ENCODE measurements at regions not wholly inside any gene's neighbourhood (a gene's known extent, or its start where the extent isn't known, plus 50 kb on each side); places are given as distances from the start of the nearest gene placed in this dataset.

DNA sequence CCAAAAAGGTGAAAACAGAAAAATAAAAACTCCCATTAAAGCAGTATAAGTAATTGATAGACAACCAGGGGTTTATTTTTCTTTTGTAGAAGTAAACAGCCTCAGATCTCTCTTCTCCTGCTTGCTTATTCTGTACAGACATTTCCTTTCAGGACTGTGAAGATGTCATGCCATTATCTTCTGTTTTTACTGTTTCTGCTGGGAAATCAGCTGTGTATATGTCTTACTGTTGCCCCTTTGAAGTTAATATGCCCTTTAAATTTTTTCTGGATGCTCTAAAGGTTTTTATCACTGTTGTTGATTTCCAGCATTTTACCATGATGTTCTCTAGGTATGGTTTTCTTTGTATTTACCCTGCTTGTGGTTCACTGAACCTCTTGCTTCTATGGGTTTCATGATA lies 199.5 kb downstream of the NXNL2 start:
- DNase-seq (ENCODE audit: low read depth), result no peak

GRCh38 chr9:88736136-88736637 lies 201.2 kb downstream of the NXNL2 start:
- no peak for DNase-seq (ENCODE audit: low read depth)

DNA sequence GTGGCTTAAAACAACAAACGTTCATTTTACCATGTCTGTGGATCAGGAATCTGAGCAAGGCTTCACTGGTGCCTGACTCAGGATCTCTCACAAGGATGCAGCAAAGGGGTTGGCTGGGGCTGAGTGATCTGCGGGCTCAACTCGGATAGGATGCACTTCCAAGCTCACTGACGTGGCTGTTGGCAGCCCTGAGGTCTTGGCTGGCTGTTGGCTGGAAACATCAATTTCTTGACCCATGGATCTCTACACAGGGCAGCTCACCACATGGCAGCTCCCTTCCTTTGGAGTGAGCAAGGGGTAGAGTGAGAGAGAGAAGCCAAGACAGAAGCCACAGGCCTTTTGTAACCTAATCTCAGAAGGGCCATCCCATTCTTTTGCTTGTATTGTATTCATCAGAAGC lies 202.1 kb downstream of the NXNL2 start:
- no peak for DNase-seq (ENCODE audit: low read depth)

DNA sequence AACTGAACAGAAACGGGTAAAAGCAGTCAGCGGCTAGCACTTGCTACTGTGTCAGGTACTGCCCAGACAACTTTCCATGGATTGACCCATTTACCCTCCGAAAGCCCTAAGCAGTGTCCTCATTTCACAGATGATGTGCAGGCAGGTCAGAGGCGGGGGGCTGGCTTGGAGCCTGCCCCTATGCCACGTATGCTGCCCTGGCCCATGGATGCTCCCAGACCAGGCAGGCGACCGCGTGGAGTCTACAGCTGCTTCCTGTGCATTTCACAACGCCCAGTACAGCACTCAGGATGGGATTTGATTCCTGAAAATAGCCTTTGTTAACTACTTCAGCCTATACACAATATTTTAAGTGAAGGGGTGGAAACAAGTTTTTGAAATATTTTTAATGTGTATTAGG lies 202.9 kb downstream of the NXNL2 start:
- no peak for DNase-seq (ENCODE audit: low read depth)

DNA sequence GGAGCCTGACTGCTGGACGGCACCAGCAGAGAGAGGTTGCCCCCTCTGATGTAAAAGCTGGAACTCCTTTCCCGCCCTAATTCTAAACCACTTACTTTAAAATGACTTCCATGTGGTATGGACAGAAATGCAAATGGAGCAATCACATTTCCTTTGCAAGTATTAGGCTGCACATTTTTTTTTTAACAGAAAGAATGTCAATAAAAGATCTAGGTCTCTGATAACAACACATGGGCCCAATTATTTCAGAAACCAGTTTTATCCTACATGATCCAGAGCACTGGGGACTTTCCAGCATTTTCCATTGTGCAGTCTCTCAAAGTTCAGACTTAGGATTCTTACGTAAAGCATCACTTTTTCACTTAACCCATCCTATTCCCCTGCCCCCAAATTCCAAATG lies 203.7 kb downstream of the NXNL2 start:
- no peak for DNase-seq (ENCODE audit: low read depth)

- DNase-seq (ENCODE audit: low read depth), result no peak
Measured at GRCh38 chr9:88739373-88739772, 204.4 kb downstream of the NXNL2 start.

GRCh38 chr9:88740844-88741243 lies 205.9 kb downstream of the NXNL2 start:
- no peak for DNase-seq (ENCODE audit: low read depth)

GRCh38 chr9:88741335-88741734 lies 206.4 kb downstream of the NXNL2 start:
- DNase-seq (ENCODE audit: low read depth), result no peak

DNA sequence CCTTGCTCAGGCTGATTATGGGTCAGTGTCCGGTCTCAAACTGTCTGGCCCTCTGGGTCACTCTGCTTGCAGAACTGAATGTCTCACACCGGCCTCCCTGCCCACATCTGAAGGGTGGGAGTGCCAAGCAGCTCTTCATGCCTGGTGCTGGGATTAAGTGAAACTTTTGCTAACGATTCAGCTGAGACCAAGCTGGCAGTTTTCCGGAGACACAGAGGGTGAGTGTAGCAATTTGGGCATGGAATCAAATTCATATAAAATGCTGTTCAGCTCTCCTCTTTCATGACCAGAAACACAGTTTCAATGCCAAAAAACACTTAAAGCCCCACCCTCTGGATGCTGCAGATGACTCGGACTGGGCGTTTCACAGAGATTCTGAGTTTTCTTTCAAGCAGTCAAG lies 207.5 kb downstream of the NXNL2 start:
- peak; percentile 68 for DNase-seq (ENCODE audit: low read depth)

GRCh38 chr9:88742905-88743304 lies 207.9 kb downstream of the NXNL2 start:
- DNase-seq (ENCODE audit: low read depth), result no peak

DNA sequence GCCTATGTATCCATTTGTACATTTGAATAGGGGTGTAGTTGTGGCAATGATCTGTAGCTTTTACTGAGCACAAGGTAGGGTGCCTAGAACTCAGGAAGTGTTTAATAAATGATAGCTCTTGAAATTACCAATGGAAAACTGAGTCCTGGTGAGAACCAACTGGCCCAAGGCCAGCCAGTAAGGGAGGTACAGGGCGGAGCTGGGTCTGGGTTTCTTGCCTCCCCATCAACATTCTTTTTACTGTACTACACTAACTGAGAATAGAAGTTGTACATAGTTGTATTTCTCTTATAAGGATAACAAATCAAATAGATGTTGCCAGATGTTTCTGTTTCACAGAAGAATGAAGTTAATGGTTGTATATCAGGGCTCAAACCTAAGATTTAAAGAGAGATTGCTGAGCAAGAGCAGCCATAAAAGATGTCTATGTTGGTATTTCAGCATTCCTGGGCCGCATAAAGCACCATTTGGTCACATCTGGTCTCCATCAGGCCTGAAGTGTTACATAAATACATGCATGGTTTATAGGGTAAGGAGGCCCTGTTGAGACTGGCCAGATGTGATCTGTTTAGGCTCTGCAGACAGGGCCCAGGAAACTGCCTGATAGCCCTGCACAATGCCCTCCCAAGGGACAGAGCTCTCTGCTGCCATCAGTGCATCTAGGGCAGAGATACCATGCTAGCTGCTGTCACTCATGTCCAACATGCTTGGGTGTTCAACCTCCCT lies 210.5 kb downstream of the NXNL2 start:
- no peak for DNase-seq (ENCODE audit: low read depth)

DNA sequence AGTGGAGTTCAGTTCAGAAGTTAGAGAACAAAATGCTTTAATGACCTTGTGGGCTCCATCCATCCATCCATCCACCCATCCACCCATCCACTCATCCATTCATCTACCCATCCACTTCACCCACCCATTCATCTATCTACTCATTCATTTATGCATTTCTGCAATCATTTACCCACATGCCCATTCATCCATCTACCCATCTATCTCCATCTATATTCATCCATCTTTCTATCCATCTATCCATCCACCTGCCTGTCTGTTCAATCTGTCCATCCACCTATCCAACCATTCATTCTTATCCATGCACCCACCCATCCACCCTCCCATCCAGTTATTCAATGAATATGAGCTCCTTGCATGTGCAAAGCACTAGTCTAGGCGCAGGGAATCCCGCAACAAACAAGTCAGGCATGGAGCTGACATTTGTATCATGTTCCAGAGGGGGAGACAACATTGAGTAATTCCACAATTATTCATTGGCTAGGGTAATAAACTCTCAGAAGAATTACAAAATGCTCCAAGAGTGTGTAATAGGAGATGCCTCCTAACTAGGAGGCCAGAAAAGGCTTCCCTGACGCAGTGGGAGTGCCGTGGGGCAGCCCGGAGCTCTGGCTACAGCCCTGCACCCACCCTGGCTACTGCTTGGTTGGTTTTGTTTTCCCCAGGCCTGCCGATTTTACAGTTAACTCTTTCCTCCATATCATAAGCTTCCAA lies 211.2 kb downstream of the NXNL2 start:
- peak; percentile 98 for DNase-seq (ENCODE audit: low read depth)

DNA sequence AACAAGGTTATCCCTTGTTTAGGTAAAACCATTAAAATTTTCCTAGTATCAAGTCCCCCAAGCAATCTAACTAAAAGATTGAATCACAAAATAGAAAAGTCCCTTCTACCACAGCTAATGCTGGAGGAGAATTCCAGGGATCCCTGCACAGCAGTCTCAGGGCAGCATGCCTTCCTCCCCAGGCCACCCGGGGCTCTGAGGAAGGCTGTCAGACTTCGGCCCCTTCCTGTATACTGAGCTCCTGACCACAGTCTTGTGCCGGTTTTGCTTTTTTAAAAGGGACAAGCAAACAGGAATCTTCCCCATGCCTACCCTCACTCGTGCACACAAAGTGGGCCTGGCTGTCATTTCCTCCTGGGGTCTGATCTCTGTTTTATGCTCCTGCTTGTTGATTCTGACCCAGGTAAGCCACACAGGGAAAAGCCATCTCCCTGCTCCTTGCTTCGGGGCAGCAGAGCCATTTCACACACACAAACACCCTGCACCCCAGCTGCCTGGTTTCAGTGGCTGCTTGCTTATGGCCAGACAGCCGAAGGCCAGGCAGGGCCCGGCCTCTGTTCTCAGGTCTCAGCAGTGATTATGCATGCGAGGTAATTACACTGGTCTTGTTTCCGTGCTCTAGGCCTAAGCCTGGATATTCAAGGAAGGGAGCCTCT lies 211.9 kb downstream of the NXNL2 start:
- peak; percentile 54 for DNase-seq (ENCODE audit: low read depth)

- DNase-seq (ENCODE audit: low read depth), result peak; percentile 83
Measured at GRCh38 chr9:88747768-88748167, 212.8 kb downstream of the NXNL2 start.

- peak; percentile 79 for DNase-seq (ENCODE audit: low read depth)
Measured at GRCh38 chr9:88748566-88749261, 213.7 kb downstream of the NXNL2 start.

DNA sequence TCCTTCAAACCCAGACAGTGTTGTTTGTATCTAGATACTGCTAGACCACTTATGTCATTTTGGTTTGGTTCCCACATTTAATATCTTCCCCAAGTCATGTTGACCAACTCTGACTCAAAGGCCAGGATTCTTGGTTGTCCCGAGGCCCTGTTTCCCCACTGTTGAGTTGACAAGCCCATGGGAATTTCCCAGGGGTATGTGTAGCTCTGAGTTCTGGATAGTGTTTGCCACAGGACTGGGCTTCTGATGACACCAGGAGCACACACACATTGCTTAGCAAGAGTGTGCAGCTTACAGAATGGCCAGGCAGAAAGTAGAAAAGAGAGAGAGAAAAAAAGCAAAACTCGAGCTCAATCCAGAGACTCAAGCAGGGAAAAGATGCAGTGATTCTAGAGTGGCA lies 214.4 kb downstream of the NXNL2 start:
- peak; percentile 90 for DNase-seq (ENCODE audit: low read depth)

GRCh38 chr9:88750832-88751360 lies 215.9 kb downstream of the NXNL2 start:
- DNase-seq (ENCODE audit: low read depth), result no peak

DNA sequence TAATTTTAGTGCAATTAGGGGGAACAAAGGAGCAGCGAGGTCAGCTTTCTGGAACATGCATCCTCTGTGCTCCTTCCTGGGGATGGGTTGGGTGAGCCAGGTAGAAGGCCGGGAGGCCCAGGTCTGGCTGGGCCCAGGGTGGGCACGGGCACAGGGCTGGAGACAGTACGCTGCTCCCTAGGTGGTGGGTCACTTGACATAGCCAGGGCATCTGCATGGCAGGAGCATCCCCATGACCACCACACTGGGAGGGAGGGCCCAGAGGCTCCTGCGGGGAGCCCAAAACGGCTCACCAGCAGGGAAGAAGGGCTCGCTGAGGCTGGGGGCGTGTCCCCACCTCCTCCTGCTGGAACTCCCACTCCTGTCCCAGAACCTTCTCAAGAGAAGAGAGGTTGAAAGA lies 216.8 kb downstream of the NXNL2 start:
- no peak for DNase-seq (ENCODE audit: low read depth)

- no peak for DNase-seq (ENCODE audit: low read depth)
Measured at GRCh38 chr9:88753691-88754367, 218.9 kb downstream of the NXNL2 start.

DNA sequence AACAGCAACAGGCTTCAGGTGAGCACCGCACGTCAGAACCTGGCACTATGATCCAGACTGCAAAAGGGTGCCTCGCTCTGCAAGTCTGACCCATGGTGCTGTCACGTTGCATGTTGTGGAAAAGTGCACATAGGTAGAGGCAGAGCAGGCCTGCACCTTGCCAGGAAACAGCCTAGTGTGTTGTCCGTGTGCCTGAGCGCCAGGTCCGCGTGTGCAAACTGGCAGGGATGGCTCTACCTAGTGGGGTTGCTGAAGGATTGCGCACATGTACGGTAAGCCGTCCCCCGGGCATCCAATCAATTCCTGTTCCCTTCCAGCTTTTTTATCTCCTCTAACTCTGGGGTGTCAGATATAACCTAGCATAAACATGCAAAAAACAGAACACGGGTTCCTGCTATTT lies 219.5 kb downstream of the NXNL2 start:
- DNase-seq (ENCODE audit: low read depth), result no peak

DNA sequence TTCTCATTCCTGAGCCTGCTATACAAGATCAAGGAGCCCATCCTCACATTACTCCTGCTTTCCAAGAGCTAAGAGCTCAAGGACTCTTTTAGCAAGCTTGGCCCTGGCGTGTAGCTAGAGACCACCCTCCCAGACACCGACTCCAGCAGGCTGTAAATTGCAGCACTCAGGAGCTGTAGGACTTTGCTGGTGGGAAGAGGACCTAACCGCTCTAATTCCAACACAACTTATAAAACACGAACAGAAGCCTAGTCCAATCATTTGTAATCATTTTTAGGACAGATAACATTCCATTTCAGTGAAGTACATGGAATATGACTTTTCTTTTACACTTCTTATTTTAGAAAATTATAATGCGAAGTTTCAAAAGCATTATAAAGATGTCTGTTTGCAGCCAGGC lies 219.9 kb downstream of the NXNL2 start:
- no peak for DNase-seq (ENCODE audit: low read depth)
